HCT116 (cell line): ENCODE measurements at regions not wholly inside any gene's neighbourhood (a gene's known extent, or its start where the extent isn't known, plus 50 kb on each side); places are given as distances from the start of the nearest gene placed in this dataset.

Experiments used
- ATAC-seq: fragments of 200-7000 bp; cut with Tn5 transposase; 2 replicates; pipeline ENCODE4 v1.9.1; 2020; ENCODE audit warnings: mild to moderate bottlenecking, moderate library complexity
- BruUV-seq: library from RNA; stranded (reverse); fragments of 400-500 nt; replicated peaks from 2 replicates; lab custom pipeline; 2021; lab: Mats Ljungman, UMichigan
- CTCF ChIA-PET: fragments of 300-600 bp; sonication (Branson Sonifier 250); formaldehyde crosslinking; loops from one replicate; lab custom pipeline; 2021; ENCODE audit warnings: antibody characterized with exemption; lab: Charles Lee
- POLR2A ChIA-PET: fragments of 300-600, 350-600 bp; sonication (Branson Sonifier 250); formaldehyde crosslinking; loops from one replicate; lab custom pipeline; 2021; ENCODE audit warnings: antibody characterized with exemption; lab: Charles Lee
- RAD21 ChIA-PET, 2 experiments: fragments of 300-600 bp; sonication (Branson Sonifier 250); formaldehyde crosslinking; loops; one replicate each; lab custom pipeline; 2023; ENCODE audit warnings: low total read pairs in 2 of 2; ENCODE audit not compliant: uncharacterized antibody in 2 of 2, unreplicated experiment in 2 of 2, low non-redundant PET in 1 of 2; lab: Charles Lee
- DNase-seq: peaks from one replicate; pipeline ENCODE4 v3.0.0-alpha.2; 2010; ENCODE audit warnings: low read depth, low spot score
- H2AFZ ChIP-seq: fragments of 200-600 bp; shearing (Covaris generic), sonication (generic); 2 replicates; pipeline ENCODE4 v1.6.1; 2017; ENCODE audit warnings: low read depth, mixed run types, mixed read lengths, antibody characterized with exemption, low read length; ENCODE audit not compliant: poor library complexity, severe bottlenecking
- H3K27ac ChIP-seq: 2 replicates; pipeline ENCODE4 v1.5.1; 2012; ENCODE audit warnings: low read depth, low read length
- H3K27me3 ChIP-seq: fragments of 200-600 bp; sonication (generic); 2 replicates; pipeline ENCODE4 v1.6.1; 2016; ENCODE audit warnings: mixed run types, low read length, mixed read lengths; ENCODE audit not compliant: insufficient read depth
- H3K36me3 ChIP-seq, 2 experiments: fragments of 200-500 bp in 1 of 2; fragments of 200-600 bp in 1 of 2; sonication (Bioruptor generic) in 1 of 2; sonication (generic) in 1 of 2; 2 replicates each; pipeline versions ENCODE4 v1.5.1 to v1.6.1; 2014 to 2016; ENCODE audit warnings: low read length in 2 of 2, inconsistent platforms in 1 of 2, mixed read lengths in 1 of 2, mixed run types in 1 of 2; ENCODE audit not compliant: insufficient read depth in 2 of 2, control insufficient read depth in 1 of 2
- H3K4me1 ChIP-seq, 2 experiments: fragments of 200-600 bp in 1 of 2; sonication (generic) in 1 of 2; 2 replicates each; pipeline versions ENCODE4 v1.5.1 to v1.6.1; 2012 to 2017; ENCODE audit warnings: low read length in 2 of 2, inconsistent platforms in 1 of 2, mild to moderate bottlenecking in 1 of 2, mixed read lengths in 1 of 2, mixed run types in 1 of 2, moderate library complexity in 1 of 2; ENCODE audit not compliant: insufficient read depth in 2 of 2, control insufficient read depth in 1 of 2
- H3K4me2 ChIP-seq: fragments of 200-600 bp; sonication (generic); 2 replicates; pipeline ENCODE4 v1.6.1; 2017; ENCODE audit warnings: mixed run types, low read length, mixed read lengths
- H3K4me3 ChIP-seq, 2 experiments: fragments of 200-600 bp in 1 of 2; sonication (generic) in 1 of 2; replicated peaks in 1 of 2; 2 replicates each; pipeline ENCODE4 v1.5.1; 2011 to 2016; ENCODE audit warnings: low read length in 2 of 2, control low read depth in 1 of 2, low read depth in 1 of 2, mild to moderate bottlenecking in 1 of 2, mixed read lengths in 1 of 2, mixed run types in 1 of 2
- H3K79me2 ChIP-seq: fragments of 200-600 bp; sonication (generic); 2 replicates; pipeline ENCODE4 v1.6.1; 2017; ENCODE audit warnings: mild to moderate bottlenecking, mixed run types, low read length, moderate library complexity, mixed read lengths; ENCODE audit not compliant: insufficient read depth
- H3K9ac ChIP-seq: fragments of 200-600 bp; sonication (generic); 2 replicates; pipeline ENCODE4 v1.6.1; 2016; ENCODE audit warnings: low read length, mixed read lengths
- H3K9me2 ChIP-seq: fragments of 200-600 bp; sonication (generic), shearing (Covaris generic); 2 replicates; pipeline ENCODE4 v1.6.1; 2017; ENCODE audit warnings: mixed run types, mild to moderate bottlenecking, moderate library complexity; ENCODE audit not compliant: insufficient read depth
- H3K9me3 ChIP-seq, 2 experiments: fragments of 200-500 bp in 1 of 2; fragments of 200-600 bp in 1 of 2; sonication (Bioruptor generic) in 1 of 2; sonication (generic) in 1 of 2; 2 replicates each; pipeline ENCODE4 v1.6.1; 2014 to 2017; ENCODE audit warnings: low read length in 2 of 2, mixed read lengths in 2 of 2, inconsistent platforms in 1 of 2, low read depth in 1 of 2, mild to moderate bottlenecking in 1 of 2, mixed run types in 1 of 2, moderate library complexity in 1 of 2; ENCODE audit not compliant: control insufficient read depth in 1 of 2, insufficient read depth in 1 of 2
- H4K20me1 ChIP-seq: fragments of 200-600 bp; sonication (generic), shearing (Covaris generic); 2 replicates; pipeline ENCODE4 v1.6.1; 2017; ENCODE audit warnings: mixed run types, mild to moderate bottlenecking, moderate library complexity; ENCODE audit not compliant: insufficient read depth
- CEBPB ChIP-seq: IDR thresholded peaks from 2 replicates; pipeline ENCODE4 v1.6.1; 2012; ENCODE audit warnings: low read depth
- ELF1 ChIP-seq: IDR thresholded peaks from 2 replicates; pipeline ENCODE4 v1.6.1; 2012; ENCODE audit warnings: low read depth, borderline replicate concordance
- EZH2phosphoT487 ChIP-seq: fragments of 200-600 bp; IDR thresholded peaks from 2 replicates; pipeline ENCODE4 v1.6.1; 2018; ENCODE audit warnings: antibody characterized with exemption, borderline replicate concordance
- JUND ChIP-seq: IDR thresholded peaks from 2 replicates; pipeline ENCODE4 v1.6.1; 2012
- POLR2A ChIP-seq: IDR thresholded peaks from 2 replicates; pipeline ENCODE4 v1.7.0; 2011; ENCODE audit warnings: borderline replicate concordance; ENCODE audit not compliant: insufficient read depth, insufficient read length; ENCODE audit errors: extremely low read depth
- POLR2AphosphoS5 ChIP-seq: IDR thresholded peaks from 2 replicates; pipeline ENCODE4 v1.6.1; 2011; ENCODE audit warnings: mild to moderate bottlenecking, low read depth, low read length, moderate library complexity
- RAD21 ChIP-seq: IDR thresholded peaks from 2 replicates; pipeline ENCODE4 v1.6.1; 2012; ENCODE audit warnings: low read depth, mild to moderate bottlenecking
- SIN3A ChIP-seq: IDR thresholded peaks from 2 replicates; pipeline ENCODE4 v1.6.1; 2012; ENCODE audit warnings: low read depth
- SRF ChIP-seq: IDR thresholded peaks from 2 replicates; pipeline ENCODE4 v1.6.1; 2012; ENCODE audit warnings: low read depth
- YY1 ChIP-seq: IDR thresholded peaks from 2 replicates; pipeline ENCODE4 v1.6.1; 2011; ENCODE audit warnings: low read length, low read depth, moderate library complexity, mild to moderate bottlenecking; ENCODE audit not compliant: insufficient replicate concordance; ENCODE audit errors: extremely low read depth
- ZNF274 ChIP-seq: fragments of 200-500 bp; sonication (Bioruptor generic); IDR thresholded peaks from 2 replicates; pipeline ENCODE4 v1.6.1; 2014; ENCODE audit warnings: mild to moderate bottlenecking, low read depth, low read length, inconsistent platforms
- intact Hi-C: fragments of 100-400 bp; cut with micrococcal nuclease; formaldehyde crosslinking; loops from 2 replicates; pipeline ENCODE4 v1.10.0; 2022
- TF ChIP-seq, protein P1 (sequence below), 3 experiments: fragments of 200-600 bp in 1 of 3; sonication (generic) in 1 of 3; IDR thresholded peaks in 2 of 3; conservative IDR thresholded peaks in 1 of 3; 2 replicates each; pipeline ENCODE4 v1.5.1; 2012 to 2017; ENCODE audit warnings: low read depth in 2 of 3, low read length in 2 of 3, antibody characterized with exemption in 1 of 3, borderline replicate concordance in 1 of 3, control low read depth in 1 of 3, mild to moderate bottlenecking in 1 of 3, mixed read lengths in 1 of 3, mixed run types in 1 of 3, moderate library complexity in 1 of 3; ENCODE audit not compliant: insufficient read depth in 1 of 3

DNA sequence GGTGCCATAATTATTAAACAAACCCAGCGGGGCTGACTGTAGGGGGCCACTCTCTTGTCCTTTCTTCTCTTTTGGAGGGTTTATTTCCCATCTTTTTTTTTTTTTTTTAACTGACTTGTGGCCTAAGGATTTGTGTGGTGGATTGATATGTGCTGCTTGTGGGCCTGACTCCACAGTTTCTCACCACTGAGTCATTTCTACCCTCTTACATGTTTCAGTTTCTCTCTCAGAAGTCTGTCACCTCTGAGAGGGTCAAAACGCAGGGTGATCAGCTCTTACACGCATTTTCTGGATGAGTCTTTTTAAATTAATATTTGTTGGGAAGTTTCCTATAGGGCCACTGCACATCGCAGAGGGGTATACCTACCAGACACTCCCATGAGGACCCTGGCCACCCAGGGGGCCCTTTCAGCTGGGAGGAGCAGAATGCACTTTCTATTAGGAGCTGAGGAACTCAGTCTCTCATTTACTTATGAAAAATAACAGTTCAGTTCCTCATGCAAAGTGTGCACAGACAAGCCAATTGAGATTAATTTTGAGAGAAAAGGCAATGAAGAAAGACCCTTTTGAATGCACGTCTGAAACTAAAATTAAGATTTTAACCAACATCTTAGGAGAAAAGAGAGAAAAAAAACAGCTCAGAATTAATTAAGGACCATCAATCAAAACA is 407.9 kb downstream of the TECRL start:
- no peaks in the 10 kb centered on the region for H3K9me2 ChIP-seq
- H3K27me3 ChIP-seq, result no peaks in the 10 kb centered on the region
- H4K20me1 ChIP-seq, result no peaks in the 10 kb centered on the region
- no peaks in the 10 kb centered on the region for H3K4me1 ChIP-seq
- POLR2A ChIA-PET, result no interaction called here
- intact Hi-C loops, result no loop called here
- H3K79me2 ChIP-seq, result no peaks in the 10 kb centered on the region
- no peak overlapping the region for H3K4me2 ChIP-seq
- BruUV-seq, result no TSS peak
- CTCF ChIA-PET, result no interaction called here
- H3K9ac ChIP-seq, result no peak overlapping the region
- ATAC-seq (no peak), DNase-seq (no peak)
- RAD21 ChIA-PET, result no interaction called here
- H3K4me3 ChIP-seq, result no peak overlapping the region
- H3K36me3 ChIP-seq, result no peaks in the 10 kb centered on the region
- TF ChIP-seq YY1, result no peak
- TF ChIP-seq CEBPB, result no peak
- TF ChIP-seq ZNF274, result no peak
- no peak for TF ChIP-seq JUND
- TF ChIP-seq EZH2phosphoT487, result no peak
- no peak for TF ChIP-seq POLR2A
- TF ChIP-seq RAD21, result no peak
- no peak for TF ChIP-seq POLR2AphosphoS5
- TF ChIP-seq SRF, result no peak
- no peak for TF ChIP-seq SIN3A
- TF ChIP-seq, protein P1, sequence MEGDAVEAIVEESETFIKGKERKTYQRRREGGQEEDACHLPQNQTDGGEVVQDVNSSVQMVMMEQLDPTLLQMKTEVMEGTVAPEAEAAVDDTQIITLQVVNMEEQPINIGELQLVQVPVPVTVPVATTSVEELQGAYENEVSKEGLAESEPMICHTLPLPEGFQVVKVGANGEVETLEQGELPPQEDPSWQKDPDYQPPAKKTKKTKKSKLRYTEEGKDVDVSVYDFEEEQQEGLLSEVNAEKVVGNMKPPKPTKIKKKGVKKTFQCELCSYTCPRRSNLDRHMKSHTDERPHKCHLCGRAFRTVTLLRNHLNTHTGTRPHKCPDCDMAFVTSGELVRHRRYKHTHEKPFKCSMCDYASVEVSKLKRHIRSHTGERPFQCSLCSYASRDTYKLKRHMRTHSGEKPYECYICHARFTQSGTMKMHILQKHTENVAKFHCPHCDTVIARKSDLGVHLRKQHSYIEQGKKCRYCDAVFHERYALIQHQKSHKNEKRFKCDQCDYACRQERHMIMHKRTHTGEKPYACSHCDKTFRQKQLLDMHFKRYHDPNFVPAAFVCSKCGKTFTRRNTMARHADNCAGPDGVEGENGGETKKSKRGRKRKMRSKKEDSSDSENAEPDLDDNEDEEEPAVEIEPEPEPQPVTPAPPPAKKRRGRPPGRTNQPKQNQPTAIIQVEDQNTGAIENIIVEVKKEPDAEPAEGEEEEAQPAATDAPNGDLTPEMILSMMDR (IDR thresholded peaks at IDR 0.05 in 2 of 3, conservative IDR thresholded peaks at IDR 0.05 in 1 of 3; ENCODE audit: borderline replicate concordance in 1 of 3, insufficient read depth in 1 of 3, low read depth in 2 of 3, low read length in 2 of 3), result no peak
- no peak for TF ChIP-seq ELF1
- H2AFZ ChIP-seq, result no peak overlapping the region
- H3K9me3 ChIP-seq, result peaks cover 9 to 11% of the 10 kb centered on the region in 2 experiments; a peak in 2 of 4 replicates
- H3K27ac ChIP-seq, result no peak overlapping the region
